Middle frontal gyrus (tissue), 1 donor: ENCODE measurements at regions not wholly inside any gene's neighbourhood (a gene's known extent, or its start where the extent isn't known, plus 50 kb on each side); places are given as distances from the start of the nearest gene placed in this dataset.

Experiments used
- DNase-seq: peaks from one replicate; pipeline ENCODE4 v3.0.0-alpha.2; 2015; ENCODE audit warnings: low spot score; ENCODE audit errors: extremely low spot score

- DNase-seq = no peak
Observed at GRCh38 chr10:61319386-61320256, 133.6 kb downstream of the TMEM26 start.

DNA sequence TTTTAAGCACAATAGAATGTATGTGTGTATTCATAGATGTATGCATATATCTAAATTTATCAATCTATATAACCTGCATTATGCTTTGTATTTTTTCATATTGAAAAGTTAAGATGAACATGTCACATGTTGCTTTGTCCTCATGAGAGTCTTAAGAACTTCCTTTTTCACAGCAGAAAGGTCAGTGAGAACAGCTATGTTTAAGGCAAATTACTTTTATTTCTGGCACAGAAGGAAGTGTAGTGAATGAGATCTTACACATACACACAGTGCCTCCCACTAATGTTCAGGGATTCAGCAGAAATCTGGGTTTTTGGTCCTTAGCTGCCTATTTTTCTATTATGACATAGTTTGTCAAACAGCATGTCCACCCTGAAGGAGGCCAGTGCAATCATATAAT is 134.8 kb downstream of the TMEM26 start:
- DNase-seq = no peak

GRCh38 chr10:61317706-61318105 is 135.5 kb downstream of the TMEM26 start:
- DNase-seq = no peak

DNA sequence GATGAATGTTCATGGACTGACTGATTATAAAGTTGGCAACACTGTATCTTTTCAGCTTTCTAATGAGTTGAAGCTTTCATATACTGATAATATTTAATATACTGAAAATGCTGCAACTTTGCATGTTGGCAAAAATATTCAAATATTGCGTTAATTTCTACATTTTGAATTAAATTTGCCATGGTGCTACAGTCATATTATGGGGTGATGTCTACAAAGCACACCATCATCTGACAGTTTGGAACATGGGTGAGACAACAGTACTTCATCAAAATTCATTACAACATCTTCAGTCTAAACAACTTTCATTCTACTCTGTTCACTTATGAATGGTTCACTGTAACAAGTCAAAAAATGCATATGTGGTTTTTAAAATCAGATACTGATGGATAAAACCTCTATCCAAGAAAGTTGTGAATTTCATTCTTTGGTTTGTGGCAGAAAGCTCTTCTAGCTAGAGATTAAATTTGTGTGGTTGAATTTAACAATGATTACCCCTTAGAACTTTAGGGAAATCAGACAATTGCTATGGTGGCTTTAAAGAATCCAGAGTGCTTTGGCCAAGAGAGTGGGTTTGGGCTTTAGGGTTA is 136.4 kb downstream of the TMEM26 start:
- no peak for DNase-seq

- DNase-seq = no peak
Observed at GRCh38 chr10:61314273-61314672, 138.9 kb downstream of the TMEM26 start.

GRCh38 chr10:61313460-61313859 is 139.7 kb downstream of the TMEM26 start:
- DNase-seq = no peak

- DNase-seq = no peak
Observed at GRCh38 chr10:61304746-61305145, 148.4 kb downstream of the TMEM26 start.

GRCh38 chr10:61302124-61302523 is 151.1 kb downstream of the TMEM26 start:
- no peak for DNase-seq

DNA sequence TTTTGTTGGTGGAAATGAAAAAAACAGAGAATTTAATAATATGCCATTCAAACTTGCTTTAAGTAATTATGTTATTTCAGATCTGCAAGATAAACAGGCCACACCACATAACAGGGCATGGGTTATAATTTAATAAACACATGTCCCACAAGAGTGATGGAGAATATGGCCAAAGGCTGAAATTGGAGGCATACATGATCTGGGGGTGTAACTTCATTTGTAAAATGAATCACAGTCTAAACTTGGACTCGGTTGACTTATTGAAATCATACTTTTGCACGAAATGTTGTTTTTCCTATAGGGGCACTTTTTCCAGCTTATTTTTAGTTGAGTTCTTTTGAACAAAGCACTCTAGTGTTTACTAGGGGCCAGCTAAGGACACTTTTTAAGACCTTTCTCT is 151.6 kb downstream of the TMEM26 start:
- DNase-seq = no peak

DNA sequence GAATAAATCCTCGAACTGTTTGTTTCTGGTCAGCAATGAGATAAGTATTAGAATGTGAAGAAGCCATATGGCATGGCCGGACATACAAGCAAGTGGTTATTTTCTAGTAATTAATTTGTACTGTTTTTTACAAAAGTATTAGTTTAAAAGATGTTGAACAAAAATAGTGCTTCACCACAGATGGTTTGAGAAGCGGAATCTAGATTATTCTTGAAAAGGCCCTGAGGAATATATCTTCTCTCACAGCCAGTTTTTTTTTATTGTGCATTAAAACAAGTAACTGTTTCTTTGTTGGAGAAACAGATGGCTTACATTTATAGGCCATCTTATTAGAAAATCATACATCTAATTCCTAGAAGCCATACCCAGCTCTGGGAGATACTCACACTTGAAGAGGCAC is 153.3 kb downstream of the TMEM26 start:
- no peak for DNase-seq

GRCh38 chr10:61299156-61299555 is 154.0 kb downstream of the TMEM26 start:
- no peak for DNase-seq

- no peak for DNase-seq
Observed at GRCh38 chr10:61298194-61298593, 155.0 kb downstream of the TMEM26 start.

GRCh38 chr10:61296161-61296560 is 157.0 kb downstream of the TMEM26 start:
- DNase-seq = no peak

DNA sequence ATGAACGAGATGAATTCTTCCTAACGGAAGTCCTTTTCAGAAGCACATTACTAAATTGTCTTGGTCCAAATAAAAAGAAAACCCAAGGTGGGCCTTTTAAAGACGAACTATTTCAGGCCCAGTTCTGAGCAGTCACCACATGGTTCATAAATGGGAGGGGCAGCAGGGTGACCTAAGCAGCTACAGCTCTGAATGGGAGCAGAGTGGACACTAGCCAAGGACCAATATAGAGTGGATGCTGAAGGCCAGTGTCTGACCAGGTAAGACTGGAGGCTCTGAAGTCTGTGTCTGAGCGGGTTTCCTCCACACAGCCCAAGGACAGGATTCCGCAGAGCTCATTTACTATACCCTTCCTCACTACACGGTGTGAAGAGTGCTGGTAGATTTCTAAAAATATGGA is 159.1 kb downstream of the TMEM26 start:
- no peak for DNase-seq

GRCh38 chr10:61289813-61290212 is 163.4 kb downstream of the TMEM26 start:
- DNase-seq = no peak

DNA sequence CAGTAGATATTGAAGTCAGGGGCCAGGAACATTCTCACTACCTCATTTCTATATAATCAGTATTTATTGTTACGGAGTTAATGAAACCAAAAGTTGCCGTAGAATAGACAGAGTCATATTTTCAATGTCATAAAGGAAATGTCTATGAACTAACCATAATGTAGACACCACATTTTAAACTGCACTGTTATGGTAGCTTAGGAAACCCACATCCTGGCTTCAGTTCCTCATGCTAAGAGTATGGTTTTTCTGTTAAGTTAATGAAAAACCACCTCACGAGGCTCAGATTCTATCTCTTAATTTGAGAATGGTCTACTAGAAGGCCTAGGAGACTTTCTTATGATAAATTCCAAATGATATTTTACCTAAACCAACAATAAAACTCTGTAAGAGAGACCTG is 166.5 kb downstream of the TMEM26 start:
- DNase-seq = no peak

DNA sequence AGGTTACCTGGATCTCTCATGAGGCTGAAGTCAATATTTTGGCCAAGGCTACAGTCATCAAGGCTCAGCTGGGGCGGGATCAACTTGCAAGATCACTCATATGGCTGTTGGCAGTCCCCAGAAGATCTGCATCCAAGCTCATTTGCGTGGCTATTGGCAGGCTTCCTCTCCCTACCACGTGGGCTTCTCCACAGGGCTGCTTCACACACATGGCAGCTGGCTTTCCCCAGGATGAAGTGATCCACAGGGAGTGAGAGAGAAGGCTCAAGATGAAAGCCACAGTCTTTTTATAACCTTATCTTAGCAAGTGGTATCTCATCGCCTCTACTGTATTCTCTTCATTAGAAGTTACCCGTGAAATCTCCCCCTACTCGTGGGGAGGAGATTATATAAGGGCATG is 167.4 kb downstream of the TMEM26 start:
- DNase-seq = no peak

GRCh38 chr10:61284222-61284890 is 168.8 kb downstream of the TMEM26 start:
- DNase-seq = peak; percentile 68

DNA sequence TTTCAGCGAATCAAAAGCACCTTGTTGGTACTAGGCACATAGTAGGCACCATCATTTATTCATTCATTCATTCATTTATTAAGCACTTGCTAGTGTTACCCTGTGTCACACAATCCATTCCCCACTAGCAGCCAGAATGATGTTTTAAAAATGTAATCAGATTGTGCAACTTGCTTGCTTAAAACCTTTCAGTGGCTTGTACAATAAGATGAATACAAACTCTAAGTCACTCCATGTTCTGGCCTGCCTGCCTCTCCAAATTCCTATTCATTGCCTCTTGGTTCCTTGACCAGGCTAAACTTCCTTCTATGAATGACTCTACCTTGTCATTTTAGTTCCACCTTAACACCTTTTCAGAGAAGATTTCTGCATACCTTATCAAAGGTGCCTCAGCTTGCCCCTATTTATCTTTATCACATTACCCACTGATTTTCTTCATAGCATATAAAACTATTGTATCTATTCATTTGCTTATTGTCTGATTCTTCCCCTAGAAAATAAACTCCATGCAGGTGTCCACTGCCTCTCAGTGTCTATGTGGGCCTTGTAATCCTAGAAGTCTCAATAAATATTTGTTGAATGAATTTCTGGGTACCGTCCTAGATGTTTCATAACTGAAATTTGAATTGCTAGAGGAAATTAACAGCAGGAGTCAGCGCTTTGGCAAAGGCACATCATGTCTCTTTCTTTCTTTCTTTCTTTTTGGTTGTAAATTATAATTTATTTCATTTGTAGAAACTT is 169.5 kb downstream of the TMEM26 start:
- DNase-seq = no peak

- no peak for DNase-seq
Observed at GRCh38 chr10:61283066-61283465, 170.1 kb downstream of the TMEM26 start.

- DNase-seq = no peak
Observed at GRCh38 chr10:61280303-61280702, 172.9 kb downstream of the TMEM26 start.

DNA sequence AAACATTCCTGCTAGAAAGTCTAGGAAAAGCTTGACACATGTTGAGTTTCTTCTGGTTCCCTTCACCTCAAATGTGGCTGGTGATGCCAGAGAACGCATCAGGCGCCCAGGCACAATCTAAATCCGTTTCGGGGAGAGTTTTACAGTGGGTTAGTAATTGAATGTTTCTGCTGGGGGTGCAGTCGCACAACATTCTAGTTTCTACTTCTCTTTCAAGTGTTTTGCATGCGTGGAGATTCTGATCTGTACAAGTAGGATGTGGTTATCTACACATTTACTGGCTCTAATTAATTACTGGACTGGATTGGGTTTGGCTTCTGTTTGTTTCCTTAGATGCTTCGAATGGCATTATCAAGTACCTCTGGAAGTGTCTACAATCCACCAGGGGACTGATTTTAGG is 173.8 kb downstream of the TMEM26 start:
- DNase-seq = no peak
